ENCODE measurements at regions not wholly inside any gene's neighbourhood (a gene's known extent, or its start where the extent isn't known, plus 50 kb on each side); places are given as distances from the start of the nearest gene placed in this dataset.

DNA sequence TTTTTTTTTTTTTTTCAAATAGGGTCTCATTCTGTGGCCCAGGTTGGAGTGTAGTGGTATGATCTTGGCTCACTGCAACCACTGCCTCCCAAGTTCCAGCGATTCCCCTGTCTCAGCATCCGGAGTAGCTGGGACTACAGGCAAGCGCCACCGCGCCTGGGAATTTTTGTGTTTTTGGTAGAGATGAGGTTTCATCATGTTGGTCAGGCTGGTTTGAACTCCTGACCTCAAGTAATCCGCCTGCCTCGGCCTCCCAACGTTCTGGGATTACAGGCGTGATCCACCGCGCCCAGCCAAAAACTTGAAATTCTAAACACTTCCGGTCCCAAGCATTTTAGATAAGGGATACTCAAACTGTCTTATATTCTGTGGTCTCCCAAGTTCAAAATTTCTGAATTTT, 718.9 kb upstream of the MEF2C start:
- Histone ChIP-seq H3K27me3 (no peaks in the 10 kb centered on the region), H3K9me3 (no peaks in the 10 kb centered on the region), H3K27ac (no peak overlapping the region), H3K4me3 (no peak overlapping the region), H3K4me1 (no peaks in the 10 kb centered on the region), H3K36me3 (no peaks in the 10 kb centered on the region)
- DNase-seq (ENCODE audit: low spot score in 2 of 2), result no peak
- no peak for TF ChIP-seq CTCF (IDR thresholded peaks at IDR 0.05)
- intact Hi-C loops (cut with DNase I), result no loop called here

DNA sequence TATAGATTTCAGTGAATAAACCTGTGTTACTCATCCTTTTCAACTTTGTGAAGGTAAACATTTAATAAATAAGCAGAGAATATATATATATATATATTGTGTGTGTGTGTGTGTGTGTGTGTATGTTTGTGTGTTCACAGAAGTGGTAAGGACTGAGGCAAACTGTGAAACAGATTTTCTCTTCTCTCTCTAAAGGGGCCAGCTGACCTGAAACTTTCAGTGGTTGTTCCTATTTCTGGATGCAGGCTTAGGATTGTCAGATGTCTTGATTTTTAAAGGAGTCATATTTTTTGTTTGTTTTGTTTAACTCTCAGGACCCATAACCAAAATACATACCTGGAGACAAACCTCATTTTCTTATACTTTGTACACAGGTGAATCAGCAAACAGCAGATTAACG, 714.9 kb upstream of the MEF2C start:
- H3K4me3 ChIP-seq, result no peak overlapping the region
- no peak for DNase-seq (ENCODE audit: low spot score in 2 of 2)
- no peak for TF ChIP-seq CTCF (IDR thresholded peaks at IDR 0.05)
- no peaks in the 10 kb centered on the region for H3K27me3 ChIP-seq
- intact Hi-C loops (cut with DNase I), result no loop called here
- H3K27ac ChIP-seq, result no peak overlapping the region
- H3K36me3 ChIP-seq, result no peaks in the 10 kb centered on the region
- no peaks in the 10 kb centered on the region for H3K9me3 ChIP-seq
- H3K4me1 ChIP-seq, result no peaks in the 10 kb centered on the region

DNA sequence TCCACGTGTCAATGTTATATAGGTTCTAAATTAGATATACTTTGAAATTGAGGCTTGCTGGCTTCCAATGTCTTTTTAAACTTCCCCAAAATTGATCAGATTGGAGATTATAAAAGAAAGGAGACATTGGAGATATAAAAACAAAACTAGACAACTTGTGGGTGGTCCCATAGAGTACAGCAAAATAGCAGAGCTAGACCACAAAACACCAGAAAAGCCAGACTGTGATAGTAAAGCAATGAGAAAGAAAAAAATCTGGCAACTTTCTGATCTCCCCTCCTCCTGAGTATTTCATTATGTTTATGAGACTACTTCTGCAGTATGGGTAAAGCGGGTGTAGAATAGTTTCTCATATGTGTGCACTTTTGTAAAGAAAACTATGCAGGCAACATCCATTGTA, 713.8 kb upstream of the MEF2C start:
- no peak for DNase-seq (ENCODE audit: low spot score in 2 of 2)
- Histone ChIP-seq H3K27me3 (no peaks in the 10 kb centered on the region), H3K4me3 (no peak overlapping the region), H3K4me1 (no peaks in the 10 kb centered on the region), H3K27ac (no peak overlapping the region), H3K36me3 (no peaks in the 10 kb centered on the region), H3K9me3 (no peaks in the 10 kb centered on the region)
- no peak for TF ChIP-seq CTCF (IDR thresholded peaks at IDR 0.05)
- intact Hi-C loops (cut with DNase I), result no loop called here

GRCh38 chr5:89595056-89595455, 712.1 kb upstream of the MEF2C start:
- no peak overlapping the region for H3K27ac ChIP-seq
- no peaks in the 10 kb centered on the region for H3K4me1 ChIP-seq
- no peaks in the 10 kb centered on the region for H3K27me3 ChIP-seq
- no peak for TF ChIP-seq CTCF (IDR thresholded peaks at IDR 0.05)
- H3K36me3 ChIP-seq, result no peaks in the 10 kb centered on the region
- H3K9me3 ChIP-seq, result no peaks in the 10 kb centered on the region
- H3K4me3 ChIP-seq, result no peak overlapping the region
- DNase-seq (ENCODE audit: low spot score in 2 of 2), result no peak
- intact Hi-C loops (cut with DNase I), result no loop called here

- DNase-seq (ENCODE audit: low spot score in 2 of 2), result no peak
- no peak for TF ChIP-seq CTCF (IDR thresholded peaks at IDR 0.05)
- Histone ChIP-seq H3K27ac (no peak overlapping the region), H3K36me3 (no peaks in the 10 kb centered on the region), H3K4me3 (no peak overlapping the region), H3K4me1 (peaks cover 0 to 4% of the 10 kb centered on the region in 2 donors), H3K27me3 (no peaks in the 10 kb centered on the region), H3K9me3 (peaks cover 0 to 3% of the 10 kb centered on the region in 2 donors)
- intact Hi-C loops (cut with DNase I), result no loop called here
Observed at GRCh38 chr5:89584339-89584956, 701.5 kb upstream of the MEF2C start.

GRCh38 chr5:89583534-89583933, 700.5 kb upstream of the MEF2C start:
- H3K4me1 ChIP-seq, result peaks cover 0 to 4% of the 10 kb centered on the region in 2 donors
- no peaks in the 10 kb centered on the region for H3K36me3 ChIP-seq
- no peak overlapping the region for H3K4me3 ChIP-seq
- H3K27me3 ChIP-seq, result no peaks in the 10 kb centered on the region
- intact Hi-C loops (cut with DNase I), result no loop called here
- H3K27ac ChIP-seq, result no peak overlapping the region
- DNase-seq (ENCODE audit: low spot score in 2 of 2), result no peak
- peaks cover 0 to 3% of the 10 kb centered on the region in 2 donors for H3K9me3 ChIP-seq
- TF ChIP-seq CTCF (IDR thresholded peaks at IDR 0.05), result no peak
